GM19395 (cell line): ENCODE measurements at regions not wholly inside any gene's neighbourhood (a gene's known extent, or its start where the extent isn't known, plus 50 kb on each side); places are given as distances from the start of the nearest gene placed in this dataset.
"Not testable (repeated sequence)": the region's sequence is repeated elsewhere in the genome, so short reads cannot be mapped to it uniquely, and the experiment has no call there.

Source experiments
- ATAC-seq: cut with Tn5 transposase; IDR thresholded peaks from one replicate; pipeline ENCODE4 v1.9.1; 2021; ENCODE audit warnings: mild to moderate bottlenecking, moderate library complexity; ENCODE audit not compliant: unreplicated experiment

- ATAC-seq, result no peak
These were observed 239.1 kb upstream of the ARID2 start for GRCh38 chr12:45490232-45490881.

DNA sequence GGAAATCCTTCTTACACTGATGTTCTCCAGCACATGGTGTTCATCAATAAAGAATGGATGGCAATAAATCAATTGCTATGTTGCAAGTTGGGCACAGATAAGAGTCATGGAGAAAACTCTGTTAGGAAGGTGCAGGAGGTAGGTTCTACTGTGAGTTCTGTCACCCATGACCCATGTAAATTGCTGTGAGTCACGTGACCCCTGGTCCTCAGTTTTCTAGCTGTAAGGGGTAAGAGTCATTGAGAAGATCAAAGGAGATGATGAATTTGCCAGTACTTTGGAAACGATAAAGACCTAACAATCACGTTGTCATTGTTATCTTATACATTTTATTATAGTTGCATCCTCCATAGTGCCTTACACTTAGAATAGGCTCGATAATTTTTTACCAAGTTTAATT, 235.2 kb upstream of the ARID2 start:
- ATAC-seq, result no peak

- ATAC-seq, result no peak
These were observed 230.9 kb upstream of the ARID2 start for GRCh38 chr12:45498645-45499044.

DNA sequence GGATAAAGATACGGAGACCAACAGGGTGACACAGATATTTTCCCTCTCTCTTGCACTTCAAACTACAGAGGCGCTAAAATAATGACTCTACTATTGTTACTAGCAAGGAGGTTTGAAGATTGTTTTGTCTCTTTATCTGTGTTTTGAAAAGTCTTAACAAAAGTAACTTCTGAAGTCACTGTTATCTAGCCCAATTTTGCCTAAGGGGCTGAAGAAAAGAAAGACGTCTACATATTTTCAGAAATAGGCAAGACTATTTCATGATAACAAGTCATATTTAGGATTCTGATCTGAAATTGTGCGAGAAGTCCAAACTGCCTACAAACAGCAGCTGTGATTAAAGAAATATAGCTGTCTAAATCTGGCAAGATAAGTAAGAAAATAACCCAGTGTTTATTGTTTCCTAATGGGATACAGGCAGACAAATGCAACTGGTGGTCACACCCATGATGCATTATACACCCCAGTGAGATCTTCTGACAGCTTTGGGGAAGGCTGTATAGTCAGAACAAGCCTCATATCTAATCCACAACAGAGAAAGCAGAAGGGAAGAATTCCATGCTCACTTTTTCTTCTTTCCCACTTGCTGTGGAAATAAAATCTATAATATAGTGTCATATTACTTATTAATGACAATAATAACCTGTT, 226.9 kb upstream of the ARID2 start:
- no peak for ATAC-seq

GRCh38 chr12:45503899-45504298, 225.6 kb upstream of the ARID2 start:
- ATAC-seq, result no peak

DNA sequence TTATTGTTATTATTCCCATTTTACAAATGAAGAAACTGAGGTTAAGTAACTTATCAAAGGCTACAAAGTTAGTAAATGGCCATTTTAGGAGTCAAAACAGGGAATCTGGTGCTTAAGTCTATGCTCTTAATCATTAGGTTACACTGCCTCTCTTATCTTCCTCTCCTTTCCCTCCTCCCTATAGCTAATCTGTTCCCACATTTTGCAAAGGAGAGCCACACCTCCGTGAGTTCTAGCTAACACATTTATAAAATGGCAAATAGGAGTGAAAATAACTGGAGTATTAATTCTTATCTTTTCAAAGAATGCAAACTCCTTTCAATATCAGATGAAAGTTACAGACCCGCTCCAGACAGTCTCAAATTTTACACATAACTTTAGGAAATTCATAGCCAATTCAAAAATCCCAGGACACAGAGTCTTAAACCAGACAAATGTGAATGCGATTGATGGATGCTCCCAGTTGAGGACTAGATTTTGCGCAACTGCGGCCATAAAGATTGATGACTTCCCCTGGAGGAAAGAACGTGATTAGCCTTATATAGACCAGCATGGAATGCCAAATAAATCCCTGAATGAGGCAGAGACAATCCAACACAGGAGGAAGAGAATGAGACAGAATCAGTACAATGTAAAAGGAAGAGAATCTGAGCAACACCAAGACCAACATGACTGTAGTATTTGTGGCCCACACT, 225.0 kb upstream of the ARID2 start:
- ATAC-seq, result no peak

DNA sequence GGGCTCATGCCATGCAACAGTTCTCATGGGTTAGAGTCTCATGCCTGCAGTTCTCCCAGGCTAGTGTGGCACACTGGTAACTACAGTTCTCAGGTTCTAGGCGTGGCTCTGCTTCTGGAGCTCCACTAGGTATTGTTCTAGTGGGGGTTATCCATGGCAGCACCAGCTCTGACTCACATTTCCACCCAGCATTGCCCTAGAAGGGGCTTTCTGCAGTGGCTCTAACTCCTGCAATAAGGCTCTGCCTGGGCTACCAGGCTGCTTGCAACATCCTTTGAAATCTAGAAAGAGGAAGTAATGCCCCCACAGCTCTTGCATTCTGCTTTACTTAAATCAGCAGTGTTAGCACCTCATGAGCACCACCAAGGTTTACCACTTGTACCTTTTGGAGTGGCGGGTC, 220.3 kb upstream of the ARID2 start:
- ATAC-seq, result peak; percentile 50

DNA sequence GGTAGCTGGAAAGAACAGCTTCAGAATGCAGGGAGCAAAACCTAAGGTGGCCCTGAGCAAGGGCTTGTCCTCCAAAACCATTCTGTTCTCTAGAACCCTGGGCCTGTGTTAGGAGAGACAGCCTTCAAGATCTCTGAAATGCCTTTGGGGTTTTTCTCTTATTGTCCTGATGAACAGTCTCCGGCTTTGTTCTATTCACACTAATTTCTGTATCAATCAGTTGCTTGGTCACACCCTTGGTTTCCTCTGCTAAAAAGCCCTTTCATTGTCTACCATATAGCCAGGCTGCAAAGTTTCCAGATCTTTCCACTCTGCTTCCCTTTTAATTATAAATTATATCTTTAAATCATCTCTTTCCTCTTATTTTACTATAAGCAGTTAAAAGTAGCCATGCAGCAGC, 219.9 kb upstream of the ARID2 start:
- ATAC-seq, result no peak

- no peak for ATAC-seq
These were observed 212.1 kb upstream of the ARID2 start for GRCh38 chr12:45517381-45517780.

- no peak for ATAC-seq
These were observed 210.9 kb upstream of the ARID2 start for GRCh38 chr12:45518291-45519235.

- no peak for ATAC-seq
These were observed 207.3 kb upstream of the ARID2 start for GRCh38 chr12:45522227-45522626.

DNA sequence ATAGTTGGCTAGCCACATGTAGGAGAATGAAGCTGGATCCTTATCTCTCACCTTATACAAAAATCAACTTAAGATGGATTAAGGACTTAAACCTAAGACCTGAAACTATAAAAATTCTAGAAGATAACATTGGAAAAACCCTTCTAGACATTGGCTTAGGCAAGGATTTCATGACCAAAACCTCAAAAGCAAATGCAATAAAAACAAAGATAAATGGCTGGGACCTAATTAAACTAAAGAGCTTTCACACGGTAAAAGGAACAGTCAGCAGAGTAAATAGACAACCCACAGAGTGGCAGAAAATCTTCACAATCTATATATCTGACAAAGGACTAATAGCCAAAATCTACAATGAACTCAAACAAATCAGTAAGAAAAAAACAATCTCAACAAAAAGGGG, 202.7 kb upstream of the ARID2 start:
- ATAC-seq, result not testable (repeated sequence)

DNA sequence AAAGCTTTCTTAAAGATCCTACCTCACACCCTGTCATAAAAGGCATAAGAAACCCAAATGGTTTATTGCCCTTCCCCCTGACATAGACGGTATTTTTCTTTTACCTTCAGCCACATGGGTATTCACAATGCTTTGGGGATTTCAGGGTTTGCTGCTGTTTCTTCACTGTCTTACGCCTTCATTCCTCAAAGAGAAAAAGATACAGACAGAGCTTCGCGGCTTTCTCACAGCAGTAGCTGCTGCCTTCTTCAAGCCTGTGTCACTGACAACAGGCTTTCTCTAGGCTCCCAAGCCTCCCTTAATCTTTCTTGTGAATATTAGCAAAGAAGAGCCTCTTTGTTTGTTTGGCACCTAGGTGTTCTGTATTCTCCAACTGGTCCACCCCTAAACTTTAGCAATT, 197.4 kb upstream of the ARID2 start:
- no peak for ATAC-seq

DNA sequence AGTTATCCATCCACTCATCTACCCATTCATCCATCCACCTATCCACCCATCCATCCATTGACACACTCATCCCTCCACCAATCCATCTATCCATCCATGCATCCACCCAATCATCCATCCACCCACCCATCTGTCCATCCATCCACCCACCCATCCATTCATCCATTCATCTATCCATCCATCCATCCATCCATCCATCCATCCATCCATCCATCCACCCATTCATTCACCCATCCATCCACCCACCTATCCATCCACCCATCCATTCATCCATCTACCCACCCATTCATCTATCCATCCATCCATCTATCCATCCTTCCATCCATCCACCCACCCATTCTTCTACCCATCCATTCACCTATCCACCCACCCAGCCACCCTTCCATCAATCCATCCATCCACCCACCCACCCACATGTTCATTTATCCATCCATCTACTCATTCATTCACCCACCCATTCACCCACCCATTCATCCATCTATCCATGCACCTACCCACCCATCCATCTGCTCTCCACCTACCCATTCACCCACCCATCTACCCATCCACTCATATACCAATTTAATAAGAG, 193.8 kb upstream of the ARID2 start:
- no peak for ATAC-seq

GRCh38 chr12:45536284-45536683, 193.2 kb upstream of the ARID2 start:
- no peak for ATAC-seq

DNA sequence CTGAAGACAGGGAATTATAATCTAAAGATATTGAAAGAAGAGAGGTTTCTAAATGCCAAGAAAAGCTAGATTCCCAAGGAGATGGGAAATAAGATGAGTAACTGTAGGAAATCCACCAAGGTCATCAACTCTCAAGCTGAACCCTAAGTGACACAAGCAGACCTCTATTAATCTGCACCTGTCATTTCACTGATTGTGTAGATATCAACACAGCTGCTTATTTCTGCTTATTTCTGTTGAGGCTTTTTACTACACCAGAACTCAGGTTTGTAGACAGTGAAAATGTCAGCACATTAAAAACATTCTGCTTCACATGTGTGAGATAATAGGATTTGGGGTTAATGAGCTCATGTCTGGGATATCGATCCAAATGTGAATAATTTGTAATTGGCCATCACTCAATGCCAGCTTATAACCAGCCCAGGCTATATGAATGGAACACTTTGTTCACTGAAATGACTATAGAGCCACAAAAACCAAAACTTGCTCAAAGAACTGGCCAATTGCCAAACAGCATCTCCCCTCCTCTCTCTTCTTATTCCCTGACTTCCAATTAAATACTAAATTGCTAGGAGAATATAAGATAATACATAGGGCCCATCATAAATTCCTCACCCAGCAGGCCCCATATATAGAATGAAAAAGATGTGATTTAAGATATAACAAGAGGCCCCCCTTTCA, 188.7 kb upstream of the ARID2 start:
- no peak for ATAC-seq

GRCh38 chr12:45543887-45544286, 185.6 kb upstream of the ARID2 start:
- peak; percentile 95 for ATAC-seq

GRCh38 chr12:45546545-45546944, 183.0 kb upstream of the ARID2 start:
- ATAC-seq, result no peak

DNA sequence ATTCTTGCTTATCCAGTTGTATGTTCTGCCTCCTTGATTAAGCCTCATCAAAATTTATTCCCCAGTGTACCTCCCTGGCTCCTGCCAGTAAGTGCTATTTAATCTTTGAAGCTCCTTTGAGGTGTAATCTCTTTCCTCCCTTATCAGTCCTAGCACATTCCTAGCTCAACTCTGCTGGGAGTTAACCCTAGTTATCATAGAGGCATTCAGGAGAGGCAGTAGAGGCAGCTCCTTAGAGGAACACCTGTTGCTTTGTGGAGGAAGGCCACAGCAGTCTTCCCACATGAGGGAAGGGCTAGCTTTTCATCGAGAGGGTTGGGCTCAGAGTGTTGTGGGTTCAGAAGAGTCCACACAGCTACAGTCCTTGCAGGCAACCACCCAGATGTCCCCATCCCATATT, 182.4 kb upstream of the ARID2 start:
- no peak for ATAC-seq

DNA sequence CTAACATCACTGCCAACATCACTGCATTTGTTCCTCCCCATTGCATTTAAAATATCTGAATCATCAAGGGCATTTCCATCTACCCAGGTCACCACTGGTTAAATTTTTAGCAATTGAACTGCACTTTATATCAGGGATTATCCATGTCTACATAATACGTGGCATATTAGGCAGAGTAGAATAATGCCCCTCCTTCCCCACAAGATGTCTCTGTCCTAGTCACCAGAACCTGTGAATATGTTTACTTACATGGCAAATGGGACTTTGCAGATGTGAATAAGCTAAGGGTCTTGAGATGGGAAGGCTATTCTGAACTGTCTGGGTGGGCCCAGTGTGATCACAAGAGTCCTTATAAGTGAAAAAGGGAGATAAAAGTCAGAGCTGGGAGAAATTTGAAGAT, 181.7 kb upstream of the ARID2 start:
- ATAC-seq, result no peak
